HepG2 (cell line): ENCODE measurements at regions not wholly inside any gene's neighbourhood (a gene's known extent, or its start where the extent isn't known, plus 50 kb on each side); places are given as distances from the start of the nearest gene placed in this dataset.

Experiments used
- BCLAF1 ChIP-seq: fragments of 450-650 bp; IDR thresholded peaks from 2 replicates; pipeline ENCODE4 v1.6.1; 2017; ENCODE audit warnings: mild to moderate bottlenecking
- CTCF ChIP-seq: sonication (generic); formaldehyde crosslinking; IDR thresholded peaks from 2 replicates; pipeline ENCODE4 v1.5.0; 2020; ENCODE audit warnings: mild to moderate bottlenecking, missing genetic modification reagents, moderate library complexity
- IKZF4 ChIP-seq: sonication (generic); formaldehyde crosslinking; IDR thresholded peaks from 2 replicates; pipeline ENCODE4 v1.5.1; 2020; ENCODE audit warnings: borderline replicate concordance, mild to moderate bottlenecking, low read depth, missing genetic modification reagents; ENCODE audit errors: not compliant biosample characterization
- ISL2 ChIP-seq: sonication (generic); formaldehyde crosslinking; IDR thresholded peaks from 2 replicates; pipeline ENCODE4 v1.5.0; 2020; ENCODE audit warnings: missing genetic modification reagents
- RAD21 ChIP-seq: fragments of 450-650 bp; formaldehyde crosslinking; IDR thresholded peaks from 2 replicates; pipeline ENCODE4 v1.5.0; 2020; ENCODE audit warnings: mild to moderate bottlenecking
- REST ChIP-seq, 2 experiments: IDR thresholded peaks; 2 replicates each; pipeline ENCODE4 v1.6.1; 2011 to 2012; ENCODE audit warnings: low read length in 2 of 2, borderline replicate concordance in 1 of 2, low read depth in 1 of 2, mild to moderate bottlenecking in 1 of 2, moderate library complexity in 1 of 2
- SRF ChIP-seq: IDR thresholded peaks from 2 replicates; pipeline ENCODE4 v1.6.1; 2011; ENCODE audit warnings: mild to moderate bottlenecking, low read depth, low read length, moderate library complexity
- TEAD2 ChIP-seq: sonication (generic); formaldehyde crosslinking; IDR thresholded peaks from 2 replicates; pipeline ENCODE4 v1.9.0; 2021; ENCODE audit warnings: missing genetic modification reagents
- TFDP2 ChIP-seq: sonication (generic); formaldehyde crosslinking; IDR thresholded peaks from 2 replicates; pipeline ENCODE4 v1.4.0; 2020; ENCODE audit warnings: missing genetic modification reagents
- ZBTB10 ChIP-seq: sonication (generic); formaldehyde crosslinking; IDR thresholded peaks from 2 replicates; pipeline ENCODE4 v1.4.0; 2020; ENCODE audit warnings: missing genetic modification reagents, borderline replicate concordance
- ZBTB26 ChIP-seq: IDR thresholded peaks from 2 replicates; pipeline ENCODE4 v1.6.1; 2016; ENCODE audit warnings: missing compliant biosample characterization, missing genetic modification reagents, borderline replicate concordance

GRCh38 chr4:135191596-135191995 lies 990.0 kb upstream of the PABPC4L start:
- no peak for TF ChIP-seq ISL2 (CRISPR knock-in tag)
- TF ChIP-seq CTCF (CRISPR knock-in tag): no peak
- TF ChIP-seq TEAD2 (CRISPR knock-in tag): no peak
- TF ChIP-seq ZBTB26 (CRISPR knock-in tag): no peak
- TF ChIP-seq TFDP2: no peak
- no peak for TF ChIP-seq ZBTB10
- TF ChIP-seq RAD21 (CRISPR knock-in tag): no peak
- TF ChIP-seq IKZF4 (CRISPR knock-in tag): no peak
- no peak for TF ChIP-seq SRF
- no peak for TF ChIP-seq REST (IDR thresholded peaks at IDR 0.05; ENCODE audit: borderline replicate concordance in 1 of 2, low read depth in 1 of 2, low read length in 2 of 2)
- TF ChIP-seq BCLAF1: no peak
